Pancreas (tissue), 10 donors: ENCODE measurements at regions not wholly inside any gene's neighbourhood (a gene's known extent, or its start where the extent isn't known, plus 50 kb on each side); places are given as distances from the start of the nearest gene placed in this dataset.

ENCODE experiments used
- ATAC-seq, 4 donors: fragments of 200-7000 bp; cut with Tn5 transposase; one replicate each; pipeline versions ENCODE4 v1.8.0 to v1.9.1; 2020; ENCODE audit warnings: mild to moderate bottlenecking in 4 of 4, moderate library complexity in 4 of 4
- DNase-seq, 6 donors: peaks; one replicate each; pipeline ENCODE4 v3.0.0-alpha.2; 2020
- FAIRE-seq: peaks from 2 replicates; lab custom pipeline; 2012; peaks lifted over from hg19 to GRCh38; lab: Jason Lieb, UNC
- H3K27ac ChIP-seq, 4 donors: fragments of 200-600 bp; sonication (generic); 1 replicate in 3 of 4; 2 replicates in 1 of 4; pipeline versions ENCODE4 v1.5.0 to v1.8.0; 2020
- H3K27me3 ChIP-seq, 4 donors: fragments of 200-600 bp; one replicate each; pipeline ENCODE4 v1.8.0; 2021
- H3K36me3 ChIP-seq, 3 donors: fragments of 200-600 bp; sonication (generic) in 1 of 3; one replicate each; pipeline versions ENCODE4 v1.5.0 to v1.8.0; 2020 to 2021
- H3K4me1 ChIP-seq, 3 donors: fragments of 200-600 bp; one replicate each; pipeline ENCODE4 v1.8.0; 2021
- H3K4me3 ChIP-seq, 4 donors: fragments of 200-600 bp; sonication (generic) in 2 of 4; one replicate each; pipeline versions ENCODE4 v1.5.0 to v1.8.0; 2020 to 2021
- H3K9me3 ChIP-seq, 4 donors: fragments of 200-600 bp; one replicate each; pipeline ENCODE4 v1.8.0; 2021
- WGBS, 2 donors: extraction: QIAGEN DNeasy Blood & Tissue Kit; methylation state at CpG; one replicate each; pipeline ENCODE4 v1.1.7; 2013; 5-methylcytosine and 5-hydroxymethylcytosine counted together
- intact Hi-C, 3 donors: fragments of 100-400 bp; cut with DNase I; formaldehyde crosslinking; loops; one replicate each; pipeline versions ENCODE4 v1.11.1 to v1.14.2; 2022
- TF ChIP-seq, protein P1 (sequence below), 4 donors: fragments of 200-600 bp; sonication (generic) in 3 of 4; IDR thresholded peaks; one replicate each; pipeline versions ENCODE4 v1.5.0 to v1.8.0; 2021; ENCODE audit warnings: antibody characterized with exemption in 4 of 4
- donor health status: healthy with polysubstance abuse.
- donor health status: DM: no; HTN: no; CAD: no; lungs with moderate emphysema.
- donor health status: DM: no; HTN: no; CAD: no.
- donor health status: control.
- donor health status: control.
- donor health status: Bipolar disorder and iron deficiency.
- donor health status: DM: yes; HTN: yes; CAD: no.
- donor health status: DM: no; HTN: no; CAD: no.
- donor health status: DM: no; HTN: no; CAD: no.
- donor health status: DM: yes; HTN: yes; CAD: no.

DNA sequence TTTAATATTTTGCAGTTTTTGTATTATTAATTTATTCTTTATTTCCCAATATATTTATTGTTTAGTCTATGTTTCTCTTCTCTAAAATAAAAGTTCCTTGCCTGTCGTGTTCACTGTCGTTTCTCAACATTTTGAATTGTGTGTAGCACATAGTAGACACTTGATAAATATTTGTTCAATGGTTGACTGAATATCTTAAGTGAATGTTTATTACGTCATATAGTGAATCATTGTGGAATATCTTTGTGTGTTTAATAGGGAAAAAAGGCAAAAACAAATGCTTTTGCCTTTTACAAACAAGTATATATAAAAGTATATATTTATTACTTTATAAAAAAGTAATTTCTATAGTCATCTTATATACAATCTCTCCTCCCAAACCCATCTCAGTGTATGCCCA is 572.3 kb downstream of the EPHA3 start:
- Histone ChIP-seq H3K9me3 (no peaks in the 10 kb centered on the region), H3K4me3 (no peak overlapping the region), H3K27ac (no peak overlapping the region), H3K36me3 (no peaks in the 10 kb centered on the region), H3K4me1 (no peaks in the 10 kb centered on the region), H3K27me3 (no peaks in the 10 kb centered on the region)
- TF ChIP-seq, protein P1, sequence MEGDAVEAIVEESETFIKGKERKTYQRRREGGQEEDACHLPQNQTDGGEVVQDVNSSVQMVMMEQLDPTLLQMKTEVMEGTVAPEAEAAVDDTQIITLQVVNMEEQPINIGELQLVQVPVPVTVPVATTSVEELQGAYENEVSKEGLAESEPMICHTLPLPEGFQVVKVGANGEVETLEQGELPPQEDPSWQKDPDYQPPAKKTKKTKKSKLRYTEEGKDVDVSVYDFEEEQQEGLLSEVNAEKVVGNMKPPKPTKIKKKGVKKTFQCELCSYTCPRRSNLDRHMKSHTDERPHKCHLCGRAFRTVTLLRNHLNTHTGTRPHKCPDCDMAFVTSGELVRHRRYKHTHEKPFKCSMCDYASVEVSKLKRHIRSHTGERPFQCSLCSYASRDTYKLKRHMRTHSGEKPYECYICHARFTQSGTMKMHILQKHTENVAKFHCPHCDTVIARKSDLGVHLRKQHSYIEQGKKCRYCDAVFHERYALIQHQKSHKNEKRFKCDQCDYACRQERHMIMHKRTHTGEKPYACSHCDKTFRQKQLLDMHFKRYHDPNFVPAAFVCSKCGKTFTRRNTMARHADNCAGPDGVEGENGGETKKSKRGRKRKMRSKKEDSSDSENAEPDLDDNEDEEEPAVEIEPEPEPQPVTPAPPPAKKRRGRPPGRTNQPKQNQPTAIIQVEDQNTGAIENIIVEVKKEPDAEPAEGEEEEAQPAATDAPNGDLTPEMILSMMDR (IDR thresholded peaks at IDR 0.05): no peak
- ATAC-seq (no peak), FAIRE-seq (no peak), DNase-seq (no peak)
- intact Hi-C loops: no loop called here
- WGBS, 2 donors: 59 to 61% methylated on average over 3 of the region's 3 CpGs

DNA sequence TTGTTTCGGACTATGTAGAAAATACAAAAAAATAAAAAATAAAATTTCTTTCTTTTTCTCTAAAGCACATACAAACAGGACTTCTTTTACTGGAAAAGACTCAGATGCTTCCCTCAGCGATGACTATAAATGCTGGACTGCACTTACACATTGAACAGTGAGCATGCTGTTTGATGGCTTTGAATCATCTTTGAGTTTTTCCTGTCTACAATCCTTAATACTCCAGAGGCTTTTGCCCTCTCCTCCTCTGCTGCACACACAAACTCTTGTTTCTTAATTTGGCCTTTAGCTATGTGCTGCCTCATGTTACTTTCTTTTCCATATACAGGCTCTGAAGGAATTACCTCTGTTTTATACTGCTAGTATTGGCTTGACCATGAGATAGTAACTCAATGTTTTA is 575.1 kb downstream of the EPHA3 start:
- no peaks in the 10 kb centered on the region for H3K9me3 ChIP-seq
- FAIRE-seq: no peak
- no peak overlapping the region for H3K4me3 ChIP-seq
- ATAC-seq: no peak
- 72 to 76% methylated on average over 2 of the region's 2 CpGs for WGBS, 2 donors
- DNase-seq: no peak
- no peaks in the 10 kb centered on the region for H3K4me1 ChIP-seq
- intact Hi-C loops: no loop called here
- H3K27me3 ChIP-seq: no peaks in the 10 kb centered on the region
- no peak overlapping the region for H3K27ac ChIP-seq
- H3K36me3 ChIP-seq: no peaks in the 10 kb centered on the region
- TF ChIP-seq, protein P1 (IDR thresholded peaks at IDR 0.05): no peak

DNA sequence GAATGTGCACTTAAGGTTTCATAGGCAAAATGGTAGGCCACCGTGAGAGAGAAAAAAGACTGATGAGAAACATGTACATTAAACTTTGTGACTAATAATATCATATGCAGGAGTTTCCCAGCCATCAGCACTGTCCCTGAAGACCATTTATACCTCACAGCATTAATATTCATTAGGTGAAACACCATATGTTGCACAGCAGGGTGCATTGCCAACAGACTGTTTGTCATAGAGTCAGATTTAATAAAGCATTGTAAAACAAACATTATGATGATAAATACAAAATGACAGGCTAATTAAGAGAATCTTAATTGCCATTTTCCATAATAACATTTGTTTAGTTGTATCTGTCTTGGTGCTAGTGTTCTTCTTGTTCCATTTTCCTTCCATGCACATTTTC is 578.3 kb downstream of the EPHA3 start:
- no peak for DNase-seq
- no peaks in the 10 kb centered on the region for H3K36me3 ChIP-seq
- WGBS, 2 donors: 85 to 90% methylated on average over 1 of the region's 1 CpG
- no peaks in the 10 kb centered on the region for H3K4me1 ChIP-seq
- no peak overlapping the region for H3K27ac ChIP-seq
- TF ChIP-seq, protein P1 (IDR thresholded peaks at IDR 0.05): no peak
- no peak overlapping the region for H3K4me3 ChIP-seq
- H3K27me3 ChIP-seq: no peaks in the 10 kb centered on the region
- no peaks in the 10 kb centered on the region for H3K9me3 ChIP-seq
- FAIRE-seq: no peak
- no peak for ATAC-seq
- intact Hi-C loops: no loop called here

DNA sequence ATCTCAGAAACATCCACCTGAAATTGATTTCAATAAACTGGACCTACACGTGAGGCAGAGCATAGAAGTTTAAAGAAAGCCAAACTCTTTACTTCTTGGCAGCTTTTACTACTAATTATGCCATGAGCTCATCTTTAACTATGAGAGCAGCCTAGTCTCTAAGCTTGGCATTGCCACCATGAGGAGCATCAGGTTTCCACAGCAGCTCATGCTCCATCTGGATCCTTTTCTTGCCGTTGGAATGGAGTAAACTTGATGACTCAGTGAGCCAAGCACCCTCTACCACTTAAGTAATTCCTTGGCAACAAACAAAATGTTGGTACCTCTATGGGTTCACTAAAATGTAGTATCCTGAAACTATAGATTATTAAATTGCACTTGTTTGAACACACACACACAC is 583.2 kb downstream of the EPHA3 start:
- Histone ChIP-seq H3K4me1 (no peaks in the 10 kb centered on the region), H3K27ac (no peak overlapping the region), H3K9me3 (no peaks in the 10 kb centered on the region), H3K27me3 (no peaks in the 10 kb centered on the region), H3K36me3 (no peaks in the 10 kb centered on the region), H3K4me3 (no peak overlapping the region)
- intact Hi-C loops: no loop called here
- ATAC-seq: no peak
- no peak for DNase-seq
- FAIRE-seq: no peak
- WGBS, 2 donors: 36 to 44% methylated on average over 2 of the region's 2 CpGs
- TF ChIP-seq, protein P1 (IDR thresholded peaks at IDR 0.05): no peak

DNA sequence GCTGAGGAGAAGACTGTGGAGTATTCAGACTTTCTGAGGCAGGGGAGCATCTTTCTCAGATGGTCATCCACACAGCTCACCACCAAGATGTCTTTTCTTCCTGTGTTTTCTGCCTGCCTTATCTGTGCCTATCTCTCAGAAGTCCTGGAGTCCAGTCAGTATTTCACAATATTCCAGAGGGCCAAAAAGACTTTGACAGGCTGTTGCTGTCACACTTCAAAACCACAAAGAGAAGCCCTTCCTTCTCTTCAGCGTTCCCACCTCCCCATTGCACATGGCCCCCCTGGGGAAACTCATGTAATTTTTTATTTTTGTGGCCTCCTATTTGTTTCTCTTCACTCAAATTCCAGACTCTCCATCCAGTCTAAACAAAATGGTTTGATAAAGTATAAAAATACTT is 585.2 kb downstream of the EPHA3 start:
- DNase-seq (no peak), FAIRE-seq (no peak), ATAC-seq (no peak)
- TF ChIP-seq, protein P1 (IDR thresholded peaks at IDR 0.05): no peak
- no peaks in the 10 kb centered on the region for H3K4me1 ChIP-seq
- 54 to 65% methylated on average over 1 of the region's 1 CpG for WGBS, 2 donors
- H3K27ac ChIP-seq: no peak overlapping the region
- H3K27me3 ChIP-seq: no peaks in the 10 kb centered on the region
- no peaks in the 10 kb centered on the region for H3K36me3 ChIP-seq
- H3K9me3 ChIP-seq: no peaks in the 10 kb centered on the region
- H3K4me3 ChIP-seq: no peak overlapping the region
- intact Hi-C loops: no loop called here
